ENCODE measurements at regions not wholly inside any gene's neighbourhood (a gene's known extent, or its start where the extent isn't known, plus 50 kb on each side); places are given as distances from the start of the nearest gene placed in this dataset.

GRCh38 chrX:128992107-128992971 is 531.0 kb downstream of the SMARCA1 start:
- no peaks in the 10 kb centered on the region for H3K27me3 Mint-ChIP-seq
- ChIA-PET POLR2A (no interaction called here), CTCF (no interaction called here)
- DNase-seq (no peak), ATAC-seq (ENCODE audit: low read depth) (no peak)
- H3K4me3 Mint-ChIP-seq = no peak overlapping the region
- H4K20me1 ChIP-seq (ENCODE audit: control insufficient read depth, insufficient read depth, low read length, poor library complexity, severe bottlenecking) = no peaks in the 10 kb centered on the region
- no peak overlapping the region for H3K27ac Mint-ChIP-seq
- H2AFZ ChIP-seq (ENCODE audit: insufficient read depth, low read depth, low read length, poor library complexity, severe bottlenecking) = no peak overlapping the region
- H3K9ac ChIP-seq (ENCODE audit: low read length) = no peak overlapping the region
- H3K27me3 ChIP-seq (replicated peaks in 1 of 4; ENCODE audit: control extremely low read depth in 1 of 4, control insufficient read depth in 3 of 4, insufficient read depth in 4 of 4, low read length in 3 of 4) = no peaks in the 10 kb centered on the region
- no peaks in the 10 kb centered on the region for H3K79me2 ChIP-seq (ENCODE audit: control insufficient read depth, insufficient read depth, low read length)
- TF ChIP-seq, protein P1, sequence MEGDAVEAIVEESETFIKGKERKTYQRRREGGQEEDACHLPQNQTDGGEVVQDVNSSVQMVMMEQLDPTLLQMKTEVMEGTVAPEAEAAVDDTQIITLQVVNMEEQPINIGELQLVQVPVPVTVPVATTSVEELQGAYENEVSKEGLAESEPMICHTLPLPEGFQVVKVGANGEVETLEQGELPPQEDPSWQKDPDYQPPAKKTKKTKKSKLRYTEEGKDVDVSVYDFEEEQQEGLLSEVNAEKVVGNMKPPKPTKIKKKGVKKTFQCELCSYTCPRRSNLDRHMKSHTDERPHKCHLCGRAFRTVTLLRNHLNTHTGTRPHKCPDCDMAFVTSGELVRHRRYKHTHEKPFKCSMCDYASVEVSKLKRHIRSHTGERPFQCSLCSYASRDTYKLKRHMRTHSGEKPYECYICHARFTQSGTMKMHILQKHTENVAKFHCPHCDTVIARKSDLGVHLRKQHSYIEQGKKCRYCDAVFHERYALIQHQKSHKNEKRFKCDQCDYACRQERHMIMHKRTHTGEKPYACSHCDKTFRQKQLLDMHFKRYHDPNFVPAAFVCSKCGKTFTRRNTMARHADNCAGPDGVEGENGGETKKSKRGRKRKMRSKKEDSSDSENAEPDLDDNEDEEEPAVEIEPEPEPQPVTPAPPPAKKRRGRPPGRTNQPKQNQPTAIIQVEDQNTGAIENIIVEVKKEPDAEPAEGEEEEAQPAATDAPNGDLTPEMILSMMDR (IDR thresholded peaks at IDR 0.05) = no peak
- no peak for TF ChIP-seq EZH2 (IDR thresholded peaks at IDR 0.05; ENCODE audit: borderline replicate concordance, insufficient read depth, low read depth, low read length, poor library complexity, severe bottlenecking)
- no peak overlapping the region for H3K27ac ChIP-seq (ENCODE audit: low read length in 2 of 2)
- peaks cover 0 to 10% (median 0%) of the 10 kb centered on the region in 3 donors for H3K9me3 ChIP-seq (ENCODE audit: control extremely low read depth in 1 of 3, control insufficient read depth in 2 of 3, insufficient read depth in 1 of 3, low read length in 2 of 3)
- H3K36me3 ChIP-seq (replicated peaks in 1 of 2; ENCODE audit: control extremely low read depth in 1 of 2, control insufficient read depth in 1 of 2, extremely low read depth in 1 of 2, insufficient read depth in 2 of 2, low read length in 1 of 2) = no peaks in the 10 kb centered on the region
- WGBS (ENCODE audit: insufficient coverage) = 93% methylated on average over 3 of the region's 4 CpGs
- intact Hi-C loops (cut with micrococcal nuclease) = no loop called here
- H3K9me3 Mint-ChIP-seq (ENCODE audit: insufficient read depth) = no peaks in the 10 kb centered on the region
- no peaks in the 10 kb centered on the region for H3K4me1 ChIP-seq (ENCODE audit: control insufficient read depth in 2 of 2, insufficient read depth in 2 of 2, low read length in 2 of 2)
- H3K4me1 Mint-ChIP-seq = no peaks in the 10 kb centered on the region
- H3K4me3 ChIP-seq (ENCODE audit: control extremely low read depth in 1 of 5, extremely low read depth in 1 of 5, insufficient read depth in 1 of 5, low read depth in 2 of 5, low read length in 4 of 5) = no peak overlapping the region
- H3K4me2 ChIP-seq (replicated peaks; ENCODE audit: low read depth, low read length, poor library complexity, severe bottlenecking) = no peak overlapping the region

DNA sequence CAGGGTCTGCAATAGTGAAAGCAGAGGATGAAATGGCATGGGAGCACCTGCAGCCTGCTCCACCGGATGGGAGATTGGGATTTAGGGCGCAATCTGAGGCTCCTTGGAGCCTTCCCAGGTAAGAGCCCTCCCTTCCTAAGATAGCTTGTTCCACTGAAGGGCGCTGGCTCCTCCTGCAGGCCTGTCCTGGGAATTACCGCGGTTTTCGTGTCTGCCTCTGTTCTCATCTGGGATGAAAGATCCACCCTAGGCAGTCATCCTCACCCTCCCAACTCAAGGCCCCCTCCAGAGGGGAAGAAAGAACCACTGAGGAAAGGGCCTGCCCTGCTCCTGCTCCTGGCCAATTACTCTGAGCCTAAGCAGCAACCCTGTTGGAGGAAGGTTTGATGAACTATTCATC is 547.5 kb downstream of the SMARCA1 start:
- no peak overlapping the region for H3K4me2 ChIP-seq (replicated peaks; ENCODE audit: low read depth, low read length, poor library complexity, severe bottlenecking)

More for the DNA sequence above, 547.5 kb downstream of the SMARCA1 start:
- POLR2A ChIA-PET = no interaction called here
- Histone ChIP-seq H3K4me3 (ENCODE audit: control extremely low read depth in 1 of 5, extremely low read depth in 1 of 5, insufficient read depth in 1 of 5, low read depth in 2 of 5, low read length in 4 of 5) (no peak overlapping the region), H3K9me3 (ENCODE audit: control extremely low read depth in 1 of 3, control insufficient read depth in 2 of 3, insufficient read depth in 1 of 3, low read length in 2 of 3) (no peaks in the 10 kb centered on the region), H3K79me2 (ENCODE audit: control insufficient read depth, insufficient read depth, low read length) (no peaks in the 10 kb centered on the region), H3K4me1 (ENCODE audit: control insufficient read depth in 2 of 2, insufficient read depth in 2 of 2, low read length in 2 of 2) (no peaks in the 10 kb centered on the region), H3K27ac (ENCODE audit: low read length in 2 of 2) (no peak overlapping the region), H3K9ac (ENCODE audit: low read length) (no peak overlapping the region), H3K27me3 (replicated peaks in 1 of 4; ENCODE audit: control extremely low read depth in 1 of 4, control insufficient read depth in 3 of 4, insufficient read depth in 4 of 4, low read length in 3 of 4) (no peaks in the 10 kb centered on the region), H4K20me1 (ENCODE audit: control insufficient read depth, insufficient read depth, low read length, poor library complexity, severe bottlenecking) (no peaks in the 10 kb centered on the region), H3K36me3 (replicated peaks in 1 of 2; ENCODE audit: control extremely low read depth in 1 of 2, control insufficient read depth in 1 of 2, extremely low read depth in 1 of 2, insufficient read depth in 2 of 2, low read length in 1 of 2) (no peaks in the 10 kb centered on the region), H2AFZ (ENCODE audit: insufficient read depth, low read depth, low read length, poor library complexity, severe bottlenecking) (no peak overlapping the region)
- DNase-seq = no peak
- CTCF ChIA-PET = no interaction called here
- TF ChIP-seq, protein P1 (IDR thresholded peaks at IDR 0.05) = no peak
- Mint-ChIP-seq H3K27ac (no peak overlapping the region), H3K4me1 (no peaks in the 10 kb centered on the region), H3K9me3 (ENCODE audit: insufficient read depth) (no peaks in the 10 kb centered on the region), H3K4me3 (no peak overlapping the region), H3K27me3 (no peaks in the 10 kb centered on the region)
- no peak for ATAC-seq (ENCODE audit: low read depth)
- intact Hi-C loops (cut with micrococcal nuclease) = no loop called here
- 0% methylated on average over 1 of the region's 6 CpGs for WGBS (ENCODE audit: insufficient coverage)
